ENCODE measurements at regions not wholly inside any gene's neighbourhood (a gene's known extent, or its start where the extent isn't known, plus 50 kb on each side); places are given as distances from the start of the nearest gene placed in this dataset.

DNA sequence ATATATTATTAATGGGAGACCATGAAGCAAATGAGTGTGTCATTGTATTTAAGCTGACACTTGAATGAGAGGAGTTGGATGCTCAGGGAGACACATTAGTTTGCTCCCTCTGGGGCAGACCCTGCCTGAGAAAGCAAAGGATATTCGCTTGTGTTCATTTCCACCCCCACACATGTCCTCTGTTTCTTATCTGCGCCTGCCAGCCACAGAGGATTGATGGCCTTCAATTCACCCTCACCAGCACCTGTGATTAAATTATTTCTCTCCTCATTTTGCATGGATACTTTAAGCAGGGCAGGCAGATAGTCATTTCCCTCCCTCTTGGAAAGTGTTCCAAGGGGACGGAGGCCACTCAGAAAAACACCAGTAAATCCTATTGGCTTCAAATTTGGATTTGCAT is 185.2 kb upstream of the GMDS start:
- TF ChIP-seq, protein P1, sequence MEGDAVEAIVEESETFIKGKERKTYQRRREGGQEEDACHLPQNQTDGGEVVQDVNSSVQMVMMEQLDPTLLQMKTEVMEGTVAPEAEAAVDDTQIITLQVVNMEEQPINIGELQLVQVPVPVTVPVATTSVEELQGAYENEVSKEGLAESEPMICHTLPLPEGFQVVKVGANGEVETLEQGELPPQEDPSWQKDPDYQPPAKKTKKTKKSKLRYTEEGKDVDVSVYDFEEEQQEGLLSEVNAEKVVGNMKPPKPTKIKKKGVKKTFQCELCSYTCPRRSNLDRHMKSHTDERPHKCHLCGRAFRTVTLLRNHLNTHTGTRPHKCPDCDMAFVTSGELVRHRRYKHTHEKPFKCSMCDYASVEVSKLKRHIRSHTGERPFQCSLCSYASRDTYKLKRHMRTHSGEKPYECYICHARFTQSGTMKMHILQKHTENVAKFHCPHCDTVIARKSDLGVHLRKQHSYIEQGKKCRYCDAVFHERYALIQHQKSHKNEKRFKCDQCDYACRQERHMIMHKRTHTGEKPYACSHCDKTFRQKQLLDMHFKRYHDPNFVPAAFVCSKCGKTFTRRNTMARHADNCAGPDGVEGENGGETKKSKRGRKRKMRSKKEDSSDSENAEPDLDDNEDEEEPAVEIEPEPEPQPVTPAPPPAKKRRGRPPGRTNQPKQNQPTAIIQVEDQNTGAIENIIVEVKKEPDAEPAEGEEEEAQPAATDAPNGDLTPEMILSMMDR (conservative IDR thresholded peaks at IDR 0.05; ENCODE audit: low read depth, low read length) = no peak
- no peak for TF ChIP-seq EZH2 (IDR thresholded peaks at IDR 0.05; ENCODE audit: low read length, unreplicated experiment)

Data from PC-3 (cell line).